SH-SY5Y (cell line): ENCODE measurements at regions not wholly inside any gene's neighbourhood (a gene's known extent, or its start where the extent isn't known, plus 50 kb on each side); places are given as distances from the start of the nearest gene placed in this dataset.

Experiments used
- GATA2 ChIP-seq: IDR thresholded peaks from 2 replicates; pipeline ENCODE4 v1.6.1; 2011; ENCODE audit warnings: mild to moderate bottlenecking, low read depth, low read length
- GATA3 ChIP-seq: IDR thresholded peaks from 2 replicates; pipeline ENCODE4 v1.6.1; 2011; ENCODE audit warnings: low read depth, mild to moderate bottlenecking, low read length, moderate library complexity

GRCh38 chr2:118697781-118698180, 149.7 kb downstream of the EN1 start:
- TF ChIP-seq GATA2 (no peak), GATA3 (no peak)

GRCh38 chr2:118696786-118697465, 150.5 kb downstream of the EN1 start:
- no peak for TF ChIP-seq GATA2
- no peak for TF ChIP-seq GATA3

GRCh38 chr2:118693287-118693822, 154.1 kb downstream of the EN1 start:
- no peak for TF ChIP-seq GATA2
- TF ChIP-seq GATA3 = no peak

- no peak for TF ChIP-seq GATA3
- no peak for TF ChIP-seq GATA2
These were observed 157.6 kb downstream of the EN1 start for GRCh38 chr2:118689874-118690273.

- no peak for TF ChIP-seq GATA3
- TF ChIP-seq GATA2 = no peak
These were observed 158.0 kb downstream of the EN1 start for GRCh38 chr2:118689456-118689855.

- TF ChIP-seq GATA3 (no peak), GATA2 (no peak)
These were observed 158.4 kb downstream of the EN1 start for GRCh38 chr2:118689033-118689432.

- TF ChIP-seq GATA3 (no peak), GATA2 (no peak)
These were observed 159.8 kb downstream of the EN1 start for GRCh38 chr2:118687698-118688097.

- TF ChIP-seq GATA3 = no peak
- TF ChIP-seq GATA2 = no peak
These were observed 160.3 kb downstream of the EN1 start for GRCh38 chr2:118687192-118687591.

GRCh38 chr2:118686346-118686745, 161.1 kb downstream of the EN1 start:
- TF ChIP-seq GATA2 (no peak), GATA3 (no peak)

- TF ChIP-seq GATA3 = no peak
These were observed 164.0 kb downstream of the EN1 start for GRCh38 chr2:118683460-118683859.

GRCh38 chr2:118678985-118679384, 168.5 kb downstream of the EN1 start:
- TF ChIP-seq GATA2 (no peak), GATA3 (no peak)

GRCh38 chr2:118677546-118677945, 169.9 kb downstream of the EN1 start:
- no peak for TF ChIP-seq GATA3

- TF ChIP-seq GATA3 = no peak
- TF ChIP-seq GATA2 = no peak
These were observed 171.9 kb downstream of the EN1 start for GRCh38 chr2:118675531-118675930.

GRCh38 chr2:118672571-118673158, 174.8 kb downstream of the EN1 start:
- TF ChIP-seq GATA3 (no peak), GATA2 (no peak)

- TF ChIP-seq GATA2 (no peak), GATA3 (no peak)
These were observed 175.6 kb downstream of the EN1 start for GRCh38 chr2:118671701-118672454.

GRCh38 chr2:118670838-118671237, 176.6 kb downstream of the EN1 start:
- TF ChIP-seq GATA3 (no peak), GATA2 (no peak)
